ENCODE measurements at regions not wholly inside any gene's neighbourhood (a gene's known extent, or its start where the extent isn't known, plus 50 kb on each side); places are given as distances from the start of the nearest gene placed in this dataset.

DNA sequence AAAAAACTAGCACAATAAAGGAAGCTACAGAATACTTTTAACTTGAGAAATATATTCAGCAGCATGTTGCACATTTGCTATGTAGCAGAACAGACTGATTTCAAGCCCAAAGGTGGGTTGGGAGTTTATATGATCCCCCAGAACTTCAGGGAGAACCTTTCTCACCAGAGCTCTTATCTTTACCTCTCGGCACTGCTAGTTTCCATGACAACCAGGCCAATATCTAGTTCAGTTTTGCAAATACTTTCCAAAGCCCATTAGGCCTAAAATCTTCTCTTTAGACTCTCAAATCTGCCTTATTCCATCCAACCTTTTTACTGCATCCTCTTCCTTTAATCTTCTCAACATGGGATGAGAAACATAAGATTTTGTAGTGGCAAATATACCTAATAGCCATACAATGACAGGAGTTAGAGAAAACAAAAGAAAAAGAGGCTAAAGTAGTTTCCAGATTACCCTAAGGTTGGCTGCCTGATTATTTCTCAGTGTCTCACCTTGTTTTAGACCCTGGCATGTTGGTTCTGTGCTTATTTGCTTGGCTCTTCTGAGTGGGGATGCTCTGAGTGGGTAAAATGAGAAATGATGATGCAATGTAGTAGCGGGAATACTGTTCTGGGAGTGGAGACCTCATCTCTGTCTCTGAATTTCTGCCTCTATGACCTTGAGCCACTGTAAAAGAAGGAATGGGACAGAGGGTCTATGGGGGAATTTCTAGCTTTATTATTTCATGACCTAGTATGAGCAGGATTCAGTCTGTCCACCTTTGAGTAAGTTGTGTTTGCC, 427.6 kb upstream of the STXBP6 start:
- H2BK15ac ChIP-seq (ENCODE audit: low read depth, poor library complexity, severe bottlenecking) = no peak overlapping the region
- no peak overlapping the region for H2AK5ac ChIP-seq (ENCODE audit: low read length, severe bottlenecking)
- no peak overlapping the region for H3K27ac ChIP-seq (ENCODE audit: low read length, poor library complexity, severe bottlenecking)
- H4K8ac ChIP-seq (ENCODE audit: low read length) = no peak overlapping the region
- H3K4me3 ChIP-seq (ENCODE audit: insufficient read depth in 1 of 2, low read depth in 1 of 2, low read length in 2 of 2) = no peak overlapping the region
- H2BK12ac ChIP-seq (ENCODE audit: low read length in 2 of 2) = no peak overlapping the region
- no peak overlapping the region for H3K14ac ChIP-seq (ENCODE audit: low read length in 2 of 2)
- no peak overlapping the region for H3K4me2 ChIP-seq (ENCODE audit: low read length, poor library complexity, severe bottlenecking)
- no peak overlapping the region for H3K18ac ChIP-seq (ENCODE audit: low read depth in 1 of 2, low read length in 2 of 2)
- H2BK120ac ChIP-seq (ENCODE audit: low read depth, low read length) = no peak overlapping the region
- no peak overlapping the region for H3K9ac ChIP-seq (ENCODE audit: low read length)
- no peaks in the 10 kb centered on the region for H3K9me3 ChIP-seq (ENCODE audit: control insufficient read depth, low read length)
- H3K4me1 ChIP-seq (ENCODE audit: control insufficient read depth, insufficient read depth, low read depth, low read length) = no peaks in the 10 kb centered on the region
- no peak overlapping the region for H3K4ac ChIP-seq (ENCODE audit: low read depth in 1 of 2, low read length in 2 of 2)
- no peak for DNase-seq
- no peak overlapping the region for H2BK5ac ChIP-seq (ENCODE audit: low read depth, low read length, poor library complexity, severe bottlenecking)
- H4K91ac ChIP-seq (ENCODE audit: low read length) = no peak overlapping the region
- H3K36me3 ChIP-seq (ENCODE audit: control insufficient read depth in 1 of 2, insufficient read depth in 2 of 2, low read depth in 1 of 2, low read length in 2 of 2) = no peaks in the 10 kb centered on the region
- 65% methylated on average over 2 of the region's 2 CpGs for WGBS
- H2AFZ ChIP-seq (ENCODE audit: low read depth, low read length) = no peak overlapping the region
- H3K79me1 ChIP-seq (replicated peaks; ENCODE audit: low read length, poor library complexity, severe bottlenecking) = no peaks in the 10 kb centered on the region
- no peak overlapping the region for H3K23ac ChIP-seq (ENCODE audit: low read length in 2 of 2)
- peaks cover 0 to 6% of the 10 kb centered on the region in 2 experiments for H3K27me3 ChIP-seq (ENCODE audit: control insufficient read depth in 1 of 2, insufficient read depth in 1 of 2, low read length in 2 of 2)

GRCh38 chr14:25472700-25473099, 422.8 kb upstream of the STXBP6 start:
- Histone ChIP-seq H2AK5ac (ENCODE audit: low read length, severe bottlenecking) (no peak overlapping the region), H4K8ac (ENCODE audit: low read length) (no peak overlapping the region), H3K4me3 (ENCODE audit: insufficient read depth in 1 of 2, low read depth in 1 of 2, low read length in 2 of 2) (no peak overlapping the region), H3K4ac (ENCODE audit: low read depth in 1 of 2, low read length in 2 of 2) (no peak overlapping the region), H2BK120ac (ENCODE audit: low read depth, low read length) (no peak overlapping the region), H3K9ac (ENCODE audit: low read length) (no peak overlapping the region), H3K18ac (ENCODE audit: low read depth in 1 of 2, low read length in 2 of 2) (no peak overlapping the region), H3K27me3 (ENCODE audit: control insufficient read depth in 1 of 2, insufficient read depth in 1 of 2, low read length in 2 of 2) (no peaks in the 10 kb centered on the region), H2AFZ (ENCODE audit: low read depth, low read length) (no peak overlapping the region), H3K14ac (ENCODE audit: low read length in 2 of 2) (no peak overlapping the region), H3K4me1 (ENCODE audit: control insufficient read depth, insufficient read depth, low read depth, low read length) (no peaks in the 10 kb centered on the region), H4K91ac (ENCODE audit: low read length) (no peak overlapping the region), H3K9me3 (ENCODE audit: control insufficient read depth, low read length) (no peaks in the 10 kb centered on the region), H2BK5ac (ENCODE audit: low read depth, low read length, poor library complexity, severe bottlenecking) (no peak overlapping the region), H3K27ac (ENCODE audit: low read length, poor library complexity, severe bottlenecking) (no peak overlapping the region), H3K36me3 (ENCODE audit: control insufficient read depth in 1 of 2, insufficient read depth in 2 of 2, low read depth in 1 of 2, low read length in 2 of 2) (no peaks in the 10 kb centered on the region), H2BK15ac (ENCODE audit: low read depth, poor library complexity, severe bottlenecking) (no peak overlapping the region), H3K79me1 (replicated peaks; ENCODE audit: low read length, poor library complexity, severe bottlenecking) (no peaks in the 10 kb centered on the region), H2BK12ac (ENCODE audit: low read length in 2 of 2) (no peak overlapping the region), H3K23ac (ENCODE audit: low read length in 2 of 2) (no peak overlapping the region), H3K4me2 (ENCODE audit: low read length, poor library complexity, severe bottlenecking) (no peak overlapping the region)
- 73% methylated on average over 1 of the region's 1 CpG for WGBS
- DNase-seq = no peak

DNA sequence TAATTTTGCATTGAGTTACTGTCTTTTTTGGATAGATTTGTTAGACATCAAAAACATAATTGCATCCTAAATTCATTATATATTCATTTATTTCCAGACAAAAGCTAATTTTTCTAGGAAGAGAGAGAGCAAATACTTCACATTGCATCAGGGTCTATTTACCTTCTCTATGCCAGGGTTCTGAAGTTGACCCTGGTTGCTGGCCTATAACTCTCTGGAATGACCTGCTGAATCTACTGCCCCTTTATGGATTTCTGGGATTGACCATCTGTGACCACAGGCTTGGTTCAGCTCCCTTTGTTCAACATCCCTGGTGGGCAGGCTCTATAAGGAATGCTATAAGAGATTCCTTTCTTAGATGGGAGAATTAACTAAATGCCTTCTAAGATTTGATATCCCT, 414.8 kb upstream of the STXBP6 start:
- Histone ChIP-seq H2AK5ac (ENCODE audit: low read length, severe bottlenecking) (no peak overlapping the region), H3K18ac (ENCODE audit: low read depth in 1 of 2, low read length in 2 of 2) (no peak overlapping the region), H2BK12ac (ENCODE audit: low read length in 2 of 2) (no peak overlapping the region), H3K27me3 (ENCODE audit: control insufficient read depth in 1 of 2, insufficient read depth in 1 of 2, low read length in 2 of 2) (no peaks in the 10 kb centered on the region), H3K4me2 (ENCODE audit: low read length, poor library complexity, severe bottlenecking) (no peak overlapping the region), H3K36me3 (ENCODE audit: control insufficient read depth in 1 of 2, insufficient read depth in 2 of 2, low read depth in 1 of 2, low read length in 2 of 2) (no peaks in the 10 kb centered on the region), H3K4me1 (ENCODE audit: control insufficient read depth, insufficient read depth, low read depth, low read length) (no peaks in the 10 kb centered on the region), H2BK5ac (ENCODE audit: low read depth, low read length, poor library complexity, severe bottlenecking) (no peak overlapping the region), H4K8ac (ENCODE audit: low read length) (no peak overlapping the region), H3K23ac (ENCODE audit: low read length in 2 of 2) (no peak overlapping the region), H2BK15ac (ENCODE audit: low read depth, poor library complexity, severe bottlenecking) (no peak overlapping the region), H3K9me3 (ENCODE audit: control insufficient read depth, low read length) (no peaks in the 10 kb centered on the region), H3K9ac (ENCODE audit: low read length) (no peak overlapping the region), H4K91ac (ENCODE audit: low read length) (no peak overlapping the region), H3K79me1 (replicated peaks; ENCODE audit: low read length, poor library complexity, severe bottlenecking) (no peaks in the 10 kb centered on the region), H2BK120ac (ENCODE audit: low read depth, low read length) (no peak overlapping the region), H3K4ac (ENCODE audit: low read depth in 1 of 2, low read length in 2 of 2) (no peak overlapping the region), H3K14ac (ENCODE audit: low read length in 2 of 2) (no peak overlapping the region), H3K4me3 (ENCODE audit: insufficient read depth in 1 of 2, low read depth in 1 of 2, low read length in 2 of 2) (no peak overlapping the region), H2AFZ (ENCODE audit: low read depth, low read length) (no peak overlapping the region), H3K27ac (ENCODE audit: low read length, poor library complexity, severe bottlenecking) (no peak overlapping the region)
- DNase-seq = no peak

DNA sequence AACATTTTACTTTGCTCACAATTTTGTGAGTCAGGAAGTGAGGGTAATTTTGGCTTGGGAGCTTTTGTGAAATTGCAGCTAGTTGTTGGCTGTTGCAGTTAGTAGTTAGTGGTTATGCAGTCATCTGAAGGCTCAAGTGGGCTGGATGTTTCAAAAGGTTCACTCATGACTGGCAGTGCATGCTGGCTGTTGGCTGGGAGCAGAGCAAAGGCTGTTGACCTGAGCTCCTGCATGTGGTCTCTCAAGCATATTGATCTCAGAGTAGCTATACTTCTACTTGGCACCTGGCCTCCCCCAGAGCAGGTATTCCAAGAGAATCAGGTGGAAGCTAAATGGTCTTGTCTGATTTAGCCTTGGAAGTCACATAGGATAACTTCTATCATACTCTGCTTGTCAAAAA, 414.1 kb upstream of the STXBP6 start:
- no peak for DNase-seq
- no peak overlapping the region for H3K4me2 ChIP-seq (ENCODE audit: low read length, poor library complexity, severe bottlenecking)

More for the DNA sequence above, 414.1 kb upstream of the STXBP6 start:
- no peak overlapping the region for H3K4ac ChIP-seq (ENCODE audit: low read depth in 1 of 2, low read length in 2 of 2)
- no peaks in the 10 kb centered on the region for H3K9me3 ChIP-seq (ENCODE audit: control insufficient read depth, low read length)
- no peak overlapping the region for H4K8ac ChIP-seq (ENCODE audit: low read length)
- H2BK5ac ChIP-seq (ENCODE audit: low read depth, low read length, poor library complexity, severe bottlenecking) = no peak overlapping the region
- no peak overlapping the region for H3K27ac ChIP-seq (ENCODE audit: low read length, poor library complexity, severe bottlenecking)
- no peak overlapping the region for H3K23ac ChIP-seq (ENCODE audit: low read length in 2 of 2)
- H2AFZ ChIP-seq (ENCODE audit: low read depth, low read length) = no peak overlapping the region
- no peak overlapping the region for H3K4me3 ChIP-seq (ENCODE audit: insufficient read depth in 1 of 2, low read depth in 1 of 2, low read length in 2 of 2)
- H3K4me1 ChIP-seq (ENCODE audit: control insufficient read depth, insufficient read depth, low read depth, low read length) = no peaks in the 10 kb centered on the region
- H2BK15ac ChIP-seq (ENCODE audit: low read depth, poor library complexity, severe bottlenecking) = no peak overlapping the region
- no peak overlapping the region for H2BK12ac ChIP-seq (ENCODE audit: low read length in 2 of 2)
- no peak overlapping the region for H3K18ac ChIP-seq (ENCODE audit: low read depth in 1 of 2, low read length in 2 of 2)
- H3K36me3 ChIP-seq (ENCODE audit: control insufficient read depth in 1 of 2, insufficient read depth in 2 of 2, low read depth in 1 of 2, low read length in 2 of 2) = no peaks in the 10 kb centered on the region
- no peak overlapping the region for H2BK120ac ChIP-seq (ENCODE audit: low read depth, low read length)
- no peaks in the 10 kb centered on the region for H3K27me3 ChIP-seq (ENCODE audit: control insufficient read depth in 1 of 2, insufficient read depth in 1 of 2, low read length in 2 of 2)
- no peaks in the 10 kb centered on the region for H3K79me1 ChIP-seq (replicated peaks; ENCODE audit: low read length, poor library complexity, severe bottlenecking)
- no peak overlapping the region for H4K91ac ChIP-seq (ENCODE audit: low read length)
- no peak overlapping the region for H3K14ac ChIP-seq (ENCODE audit: low read length in 2 of 2)
- no peak overlapping the region for H3K9ac ChIP-seq (ENCODE audit: low read length)
- H2AK5ac ChIP-seq (ENCODE audit: low read length, severe bottlenecking) = no peak overlapping the region

Measured in mesenchymal stem cell (in vitro differentiated cells and primary cell).